A673 (cell line): ENCODE measurements at regions not wholly inside any gene's neighbourhood (a gene's known extent, or its start where the extent isn't known, plus 50 kb on each side); places are given as distances from the start of the nearest gene placed in this dataset.

Experiments used
- BruUV-seq: library from RNA; stranded (reverse); fragments of 400-500 nt; replicated peaks from 2 replicates; lab custom pipeline; 2021; lab: Mats Ljungman, UMichigan
- CTCF ChIA-PET: fragments of 300-600 bp; sonication (Branson Sonifier 250); formaldehyde crosslinking; loops from one replicate; lab custom pipeline; 2022; ENCODE audit warnings: antibody characterized with exemption; lab: Charles Lee
- POLR2A ChIA-PET: fragments of 300-600 bp; sonication (Branson Sonifier 250); formaldehyde crosslinking; loops from one replicate; lab custom pipeline; 2022; ENCODE audit warnings: antibody characterized with exemption; ENCODE audit not compliant: low non-redundant PET; lab: Charles Lee
- DNase-seq: peaks from one replicate; pipeline ENCODE4 v3.0.0-alpha.2; 2015; ENCODE audit warnings: low spot score
- H3K27ac ChIP-seq: fragments of 200-600 bp; sonication (generic); 2 replicates; pipeline ENCODE4 v1.5.1; 2016; ENCODE audit warnings: mixed run types, low read depth, mild to moderate bottlenecking, mixed read lengths, antibody characterized with exemption, low read length; ENCODE audit not compliant: poor library complexity, severe bottlenecking
- H3K27me3 ChIP-seq: fragments of 200-600 bp; sonication (generic); replicated peaks from 2 replicates; pipeline ENCODE4 v1.6.1; 2017; ENCODE audit warnings: mixed run types, low read depth, mild to moderate bottlenecking, mixed read lengths, antibody characterized with exemption, low read length; ENCODE audit not compliant: insufficient read depth, poor library complexity
- H3K36me3 ChIP-seq: fragments of 200-600 bp; sonication (generic); 2 replicates; pipeline ENCODE4 v1.6.1; 2016; ENCODE audit warnings: mixed run types, mild to moderate bottlenecking, mixed read lengths, antibody characterized with exemption, low read length; ENCODE audit not compliant: insufficient read depth, poor library complexity, severe bottlenecking
- H3K4me1 ChIP-seq: fragments of 200-600 bp; sonication (generic); 2 replicates; pipeline ENCODE4 v1.6.1; 2017; ENCODE audit warnings: mixed run types, mild to moderate bottlenecking, mixed read lengths, antibody characterized with exemption, low read length; ENCODE audit not compliant: insufficient read depth, poor library complexity, severe bottlenecking
- H3K4me3 ChIP-seq: fragments of 200-600 bp; sonication (generic); 2 replicates; pipeline ENCODE4 v1.5.1; 2016; ENCODE audit warnings: low read depth, mixed run types, mild to moderate bottlenecking, mixed read lengths, low read length; ENCODE audit not compliant: poor library complexity, severe bottlenecking
- H3K9me3 ChIP-seq: fragments of 200-600 bp; sonication (generic); 2 replicates; pipeline ENCODE4 v1.6.1; 2016; ENCODE audit warnings: mixed run types, low read depth, mild to moderate bottlenecking, mixed read lengths, antibody characterized with exemption, low read length; ENCODE audit not compliant: poor library complexity, severe bottlenecking
- CTCF ChIP-seq: fragments of 300-800, 200-600 bp; sonication (generic); conservative IDR thresholded peaks from 2 replicates; pipeline ENCODE4 v1.5.1; 2017; ENCODE audit warnings: low read depth, mild to moderate bottlenecking, antibody characterized with exemption, low read length, moderate library complexity, mixed read lengths
- EZH2 ChIP-seq: fragments of 200-600 bp; sonication (generic); IDR thresholded peaks from 2 replicates; pipeline ENCODE4 v1.6.1; 2017; ENCODE audit warnings: borderline replicate concordance, low read depth, mild to moderate bottlenecking, mixed read lengths, antibody characterized with exemption, low read length; ENCODE audit not compliant: poor library complexity, severe bottlenecking
- intact Hi-C: fragments of 100-400 bp; cut with micrococcal nuclease; formaldehyde crosslinking; loops from one replicate; pipeline ENCODE4 v1.10.0; 2022; ENCODE audit not compliant: unreplicated experiment

- Histone ChIP-seq H3K9me3 (no peaks in the 10 kb centered on the region), H3K4me1 (no peaks in the 10 kb centered on the region), H3K27me3 (peaks cover 8% of the 10 kb centered on the region), H3K36me3 (no peaks in the 10 kb centered on the region), H3K4me3 (no peak overlapping the region), H3K27ac (no peak overlapping the region)
- intact Hi-C loops, result no loop called here
- TF ChIP-seq EZH2, result no peak
- TF ChIP-seq CTCF, result no peak
- ChIA-PET POLR2A (no interaction called here), CTCF (no interaction called here)
- no peak for DNase-seq
- BruUV-seq, result no TSS peak
Measured at GRCh38 chr1:55707196-55707595, 492.0 kb upstream of the USP24 start.

- TF ChIP-seq CTCF, result no peak
- TF ChIP-seq EZH2, result no peak
- CTCF ChIA-PET, result no interaction called here
- H3K9me3 ChIP-seq, result no peaks in the 10 kb centered on the region
- no peaks in the 10 kb centered on the region for H3K4me1 ChIP-seq
- H3K27ac ChIP-seq, result no peak overlapping the region
- POLR2A ChIA-PET, result no interaction called here
- H3K4me3 ChIP-seq, result no peak overlapping the region
- no peak for DNase-seq
- intact Hi-C loops, result no loop called here
- no TSS peak for BruUV-seq
- H3K36me3 ChIP-seq, result no peaks in the 10 kb centered on the region
- H3K27me3 ChIP-seq, result peaks cover 8% of the 10 kb centered on the region
Measured at GRCh38 chr1:55706397-55706796, 491.2 kb upstream of the USP24 start.

GRCh38 chr1:55703726-55704363, 488.7 kb upstream of the USP24 start:
- no peak overlapping the region for H3K27ac ChIP-seq
- no peak for DNase-seq
- CTCF ChIA-PET, result no interaction called here
- intact Hi-C loops, result no loop called here
- no peak overlapping the region for H3K4me3 ChIP-seq
- H3K4me1 ChIP-seq, result no peaks in the 10 kb centered on the region
- no peaks in the 10 kb centered on the region for H3K9me3 ChIP-seq
- POLR2A ChIA-PET, result no interaction called here
- TF ChIP-seq EZH2, result no peak
- TF ChIP-seq CTCF, result no peak
- no peaks in the 10 kb centered on the region for H3K36me3 ChIP-seq
- no peaks in the 10 kb centered on the region for H3K27me3 ChIP-seq
- BruUV-seq, result no TSS peak
